PC-9 (cell line): ENCODE measurements at regions not wholly inside any gene's neighbourhood (a gene's known extent, or its start where the extent isn't known, plus 50 kb on each side); places are given as distances from the start of the nearest gene placed in this dataset.
"Not testable (repeated sequence)": the region's sequence is repeated elsewhere in the genome, so short reads cannot be mapped to it uniquely, and the experiment has no call there.

Experiments used
- BruUV-seq: library from RNA; stranded (reverse); fragments of 400-500 nt; replicated peaks from 2 replicates; lab custom pipeline; 2021; lab: Mats Ljungman, UMichigan
- CTCF ChIA-PET: fragments of 300-600 bp; sonication (Branson Sonifier 250); formaldehyde crosslinking; loops from one replicate; lab custom pipeline; 2022; ENCODE audit warnings: antibody characterized with exemption; lab: Charles Lee
- POLR2A ChIA-PET: fragments of 300-600 bp; sonication (Branson Sonifier 250); formaldehyde crosslinking; loops from one replicate; lab custom pipeline; 2022; ENCODE audit warnings: antibody characterized with exemption; ENCODE audit not compliant: unreplicated experiment; lab: Charles Lee
- DNase-seq, 2 experiments: peaks; one replicate each; pipeline versions ENCODE4 v3.0.0 to v3.0.0-alpha.2; 2015 to 2022; ENCODE audit warnings: mixed read lengths in 1 of 2
- H2AFZ ChIP-seq: fragments of 200-600 bp; sonication (generic); 2 replicates; pipeline ENCODE4 v1.8.1; 2017; ENCODE audit warnings: antibody characterized with exemption
- H3F3A ChIP-seq: fragments of 200-600 bp; sonication (generic); 2 replicates; pipeline ENCODE4 v1.8.1; 2017; ENCODE audit warnings: antibody characterized with exemption, mild to moderate bottlenecking, low read depth; ENCODE audit not compliant: insufficient read depth
- H3K27ac ChIP-seq: fragments of 200-600 bp; sonication (generic); 2 replicates; pipeline ENCODE4 v1.6.1; 2016; ENCODE audit warnings: mixed run types
- H3K27me3 ChIP-seq: fragments of 200-600 bp; sonication (generic); 2 replicates; pipeline ENCODE4 v1.6.1; 2016; ENCODE audit warnings: low read depth, mixed run types; ENCODE audit not compliant: insufficient read depth
- H3K36me3 ChIP-seq: fragments of 200-600 bp; sonication (generic); 2 replicates; pipeline ENCODE4 v1.6.1; 2016; ENCODE audit warnings: low read depth, mixed run types
- H3K4me1 ChIP-seq: fragments of 200-600 bp; sonication (generic); replicated peaks from 2 replicates; pipeline ENCODE4 v1.6.1; 2016; ENCODE audit warnings: mixed run types; ENCODE audit not compliant: insufficient read depth
- H3K4me2 ChIP-seq: fragments of 200-600 bp; sonication (generic); 2 replicates; pipeline ENCODE4 v1.6.1; 2017; ENCODE audit warnings: mixed run types
- H3K4me3 ChIP-seq: fragments of 200-600 bp; sonication (generic); 2 replicates; pipeline ENCODE4 v1.6.1; 2016; ENCODE audit warnings: mixed run types
- H3K79me2 ChIP-seq: fragments of 200-600 bp; sonication (generic); 2 replicates; pipeline ENCODE4 v1.6.1; 2017; ENCODE audit warnings: low read depth, mixed run types
- H3K9me2 ChIP-seq: fragments of 200-600 bp; sonication (generic); 2 replicates; pipeline ENCODE4 v1.8.1; 2017; ENCODE audit warnings: mild to moderate bottlenecking; ENCODE audit not compliant: insufficient read depth
- H3K9me3 ChIP-seq: fragments of 200-600 bp; sonication (generic); 2 replicates; pipeline ENCODE4 v1.8.1; 2016; ENCODE audit warnings: low read depth; ENCODE audit not compliant: insufficient read depth
- H4K20me1 ChIP-seq: fragments of 200-600 bp; sonication (generic); 2 replicates; pipeline ENCODE4 v1.8.1; 2017; ENCODE audit not compliant: insufficient read depth
- CTCF ChIP-seq: fragments of 200-600 bp; sonication (generic); conservative IDR thresholded peaks from 2 replicates; pipeline ENCODE4 v1.6.1; 2017; ENCODE audit warnings: mixed run types, antibody characterized with exemption, mild to moderate bottlenecking, moderate library complexity
- EZH2 ChIP-seq: fragments of 200-600 bp; sonication (generic); IDR thresholded peaks from 2 replicates; pipeline ENCODE4 v1.8.0; 2017; ENCODE audit warnings: antibody characterized with exemption, low read depth
- intact Hi-C: fragments of 100-400 bp; cut with micrococcal nuclease; formaldehyde crosslinking; loops from one replicate; pipeline ENCODE4 v1.10.0; 2022; ENCODE audit not compliant: unreplicated experiment

GRCh38 chr5:39619168-39619818 is 194.5 kb upstream of the DAB2 start:
- CTCF ChIA-PET: interaction anchor here (0.7 to 1.0 kb wide), 2 partner anchors 29 to 1165 kb away, joined by 4 to 6 read pairs; no protein-coding TSS in a partner anchor
- peak in 1 of 2 experiments; percentile 48 for DNase-seq
- Histone ChIP-seq H3K27me3 (no peaks in the 10 kb centered on the region), H3F3A (peaks cover 5% of the 10 kb centered on the region), H3K79me2 (no peaks in the 10 kb centered on the region), H3K36me3 (0 out of 2 replicates have a peak, but pooled peaks cover 10% of the 10 kb centered on the region), H3K4me2 (no peak overlapping the region), H3K9me2 (0 out of 2 replicates have a peak, but pooled peaks cover 3% of the 10 kb centered on the region), H2AFZ (0 out of 2 replicates have a peak overlapping the region, but pooled peaks have one; percentile 25), H3K27ac (no peak overlapping the region; the same call in 1 of the 2 replicates), H3K9me3 (peaks cover 5% of the 10 kb centered on the region; the same call in 1 of the 2 replicates), H3K4me1 (peaks cover 24% of the 10 kb centered on the region), H3K4me3 (no peak overlapping the region), H4K20me1 (no peaks in the 10 kb centered on the region)
- BruUV-seq: no TSS peak
- intact Hi-C loops: no loop called here
- TF ChIP-seq CTCF: no peak
- TF ChIP-seq EZH2: no peak
- POLR2A ChIA-PET: no interaction called here

GRCh38 chr5:39618391-39618790 is 193.6 kb upstream of the DAB2 start:
- Histone ChIP-seq H3K79me2 (no peaks in the 10 kb centered on the region), H3K4me3 (no peak overlapping the region), H3K27ac (no peak overlapping the region), H3K9me3 (no peaks in the 10 kb centered on the region), H3K9me2 (peaks cover under 1% of the 10 kb centered on the region; the same call in 1 of the 2 replicates), H2AFZ (no peak overlapping the region), H3F3A (no peaks in the 10 kb centered on the region), H3K4me1 (peaks cover 15% of the 10 kb centered on the region), H3K36me3 (0 out of 2 replicates have a peak, but pooled peaks cover 5% of the 10 kb centered on the region), H3K4me2 (no peak overlapping the region), H4K20me1 (no peaks in the 10 kb centered on the region), H3K27me3 (no peaks in the 10 kb centered on the region)
- no peak for TF ChIP-seq CTCF
- TF ChIP-seq EZH2: no peak
- intact Hi-C loops: no loop called here
- CTCF ChIA-PET: no interaction called here
- no TSS peak for BruUV-seq
- no peak for DNase-seq
- POLR2A ChIA-PET: no interaction called here

GRCh38 chr5:39616131-39616530 is 191.4 kb upstream of the DAB2 start:
- H4K20me1 ChIP-seq: no peaks in the 10 kb centered on the region
- H3K79me2 ChIP-seq: no peaks in the 10 kb centered on the region
- POLR2A ChIA-PET: no interaction called here
- H3K9me3 ChIP-seq: no peaks in the 10 kb centered on the region
- H3K9me2 ChIP-seq: peaks cover 3% of the 10 kb centered on the region; the same call in 1 of the 2 replicates
- TF ChIP-seq EZH2: no peak
- CTCF ChIA-PET: no interaction called here
- no peaks in the 10 kb centered on the region for H3K27me3 ChIP-seq
- no peak overlapping the region for H3K4me3 ChIP-seq
- H3K36me3 ChIP-seq: no peaks in the 10 kb centered on the region
- H2AFZ ChIP-seq: no peak overlapping the region
- intact Hi-C loops: no loop called here
- H3K4me1 ChIP-seq: peaks cover 10% of the 10 kb centered on the region
- no peak overlapping the region for H3K4me2 ChIP-seq
- BruUV-seq: no TSS peak
- H3K27ac ChIP-seq: no peak overlapping the region
- no peaks in the 10 kb centered on the region for H3F3A ChIP-seq
- no peak for DNase-seq

GRCh38 chr5:39611076-39611475 is 186.3 kb upstream of the DAB2 start:
- H3K9me2 ChIP-seq, H3K4me1 ChIP-seq, H2AFZ ChIP-seq, POLR2A ChIA-PET, H3K79me2 ChIP-seq, H3K27me3 ChIP-seq, H3K27ac ChIP-seq, H3K4me3 ChIP-seq, H3K36me3 ChIP-seq, intact Hi-C loops, BruUV-seq, DNase-seq, H4K20me1 ChIP-seq, H3K9me3 ChIP-seq, H3F3A ChIP-seq, H3K4me2 ChIP-seq: not testable (repeated sequence)
- CTCF ChIA-PET: interaction anchor here (0.7 kb wide), 1 partner anchor 530 kb away, joined by 5 read pairs; no protein-coding TSS in a partner anchor
